Hepatocyte (in vitro differentiated cells): ENCODE measurements at regions not wholly inside any gene's neighbourhood (a gene's known extent, or its start where the extent isn't known, plus 50 kb on each side); places are given as distances from the start of the nearest gene placed in this dataset.

Experiments used
- EZH2 ChIP-seq: fragments of 200-600 bp; sonication (generic); IDR thresholded peaks from 2 replicates; pipeline ENCODE4 v1.6.1; 2016; ENCODE audit warnings: antibody characterized with exemption, mild to moderate bottlenecking, borderline replicate concordance
- EZH2phosphoT487 ChIP-seq: fragments of 200-600 bp; sonication (generic); IDR thresholded peaks from one replicate; pipeline ENCODE4 v1.6.1; 2018; ENCODE audit warnings: antibody characterized with exemption, mild to moderate bottlenecking, low read depth, moderate library complexity; ENCODE audit not compliant: unreplicated experiment, severe bottlenecking
- TF ChIP-seq, protein P1 (sequence below): fragments of 200-600 bp; sonication (generic); IDR thresholded peaks from 2 replicates; pipeline ENCODE4 v1.5.1; 2016; ENCODE audit warnings: antibody characterized with exemption, mild to moderate bottlenecking; ENCODE audit not compliant: poor library complexity

DNA sequence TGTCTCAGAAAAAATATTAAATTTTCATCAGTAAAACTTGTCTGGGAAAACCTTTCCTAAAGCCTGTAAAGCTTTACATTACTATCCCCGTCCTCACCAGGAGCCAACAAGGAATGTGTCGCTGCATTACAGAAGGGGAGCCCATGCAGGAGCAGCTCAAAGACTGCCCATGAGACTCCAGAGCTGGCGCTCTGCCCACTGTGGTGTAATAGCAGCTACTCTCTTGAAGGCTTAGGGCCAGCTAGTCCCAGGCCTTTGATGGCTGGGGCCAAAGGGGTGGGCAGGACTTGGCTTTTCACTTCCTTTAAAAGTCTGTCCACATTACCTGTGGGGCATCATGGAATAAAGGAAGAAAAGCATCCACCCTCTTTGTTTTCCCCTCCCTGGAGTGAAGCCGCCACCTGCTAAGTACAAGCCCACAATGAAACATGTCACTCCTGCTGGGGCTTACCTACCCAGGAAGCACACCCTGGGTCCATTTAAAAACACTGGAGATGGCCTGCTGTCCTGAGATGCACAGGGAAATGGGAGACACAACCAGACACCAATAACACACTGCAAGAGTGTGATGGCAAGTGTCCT is 150.7 kb downstream of the ADAMTS15 start:
- TF ChIP-seq, protein P1, sequence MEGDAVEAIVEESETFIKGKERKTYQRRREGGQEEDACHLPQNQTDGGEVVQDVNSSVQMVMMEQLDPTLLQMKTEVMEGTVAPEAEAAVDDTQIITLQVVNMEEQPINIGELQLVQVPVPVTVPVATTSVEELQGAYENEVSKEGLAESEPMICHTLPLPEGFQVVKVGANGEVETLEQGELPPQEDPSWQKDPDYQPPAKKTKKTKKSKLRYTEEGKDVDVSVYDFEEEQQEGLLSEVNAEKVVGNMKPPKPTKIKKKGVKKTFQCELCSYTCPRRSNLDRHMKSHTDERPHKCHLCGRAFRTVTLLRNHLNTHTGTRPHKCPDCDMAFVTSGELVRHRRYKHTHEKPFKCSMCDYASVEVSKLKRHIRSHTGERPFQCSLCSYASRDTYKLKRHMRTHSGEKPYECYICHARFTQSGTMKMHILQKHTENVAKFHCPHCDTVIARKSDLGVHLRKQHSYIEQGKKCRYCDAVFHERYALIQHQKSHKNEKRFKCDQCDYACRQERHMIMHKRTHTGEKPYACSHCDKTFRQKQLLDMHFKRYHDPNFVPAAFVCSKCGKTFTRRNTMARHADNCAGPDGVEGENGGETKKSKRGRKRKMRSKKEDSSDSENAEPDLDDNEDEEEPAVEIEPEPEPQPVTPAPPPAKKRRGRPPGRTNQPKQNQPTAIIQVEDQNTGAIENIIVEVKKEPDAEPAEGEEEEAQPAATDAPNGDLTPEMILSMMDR, result no peak
- TF ChIP-seq EZH2phosphoT487, result no peak
- no peak for TF ChIP-seq EZH2
